ENCODE measurements at regions not wholly inside any gene's neighbourhood (a gene's known extent, or its start where the extent isn't known, plus 50 kb on each side); places are given as distances from the start of the nearest gene placed in this dataset.

- peak; percentile 35 for DNase-seq (ENCODE audit: low read depth)
- no peak overlapping the region for H3K4me3 ChIP-seq (ENCODE audit: control insufficient read depth, low read depth, low read length)
- no peak for TF ChIP-seq CTCF (conservative IDR thresholded peaks at IDR 0.05; ENCODE audit: control insufficient read depth, insufficient read depth, low read depth, low read length)
Measured at GRCh38 chr4:111776561-111776960, 368.7 kb upstream of the FAM241A start.

GRCh38 chr4:111778543-111778942 lies 366.7 kb upstream of the FAM241A start:
- DNase-seq (ENCODE audit: low read depth): peak; percentile 44
- H3K4me3 ChIP-seq (ENCODE audit: control insufficient read depth, low read depth, low read length): no peak overlapping the region
- TF ChIP-seq CTCF (conservative IDR thresholded peaks at IDR 0.05; ENCODE audit: control insufficient read depth, insufficient read depth, low read depth, low read length): peak; percentile 31

GRCh38 chr4:111780965-111781364 lies 364.3 kb upstream of the FAM241A start:
- H3K4me3 ChIP-seq (ENCODE audit: control insufficient read depth, low read depth, low read length): no peak overlapping the region
- DNase-seq (ENCODE audit: low read depth): no peak
- no peak for TF ChIP-seq CTCF (conservative IDR thresholded peaks at IDR 0.05; ENCODE audit: control insufficient read depth, insufficient read depth, low read depth, low read length)

- H3K4me3 ChIP-seq (ENCODE audit: control insufficient read depth, low read depth, low read length): no peak overlapping the region
- no peak for DNase-seq (ENCODE audit: low read depth)
- no peak for TF ChIP-seq CTCF (conservative IDR thresholded peaks at IDR 0.05; ENCODE audit: control insufficient read depth, insufficient read depth, low read depth, low read length)
Measured at GRCh38 chr4:111781611-111782010, 363.6 kb upstream of the FAM241A start.

- no peak overlapping the region for H3K4me3 ChIP-seq (ENCODE audit: control insufficient read depth, low read depth, low read length)
- no peak for DNase-seq (ENCODE audit: low read depth)
- no peak for TF ChIP-seq CTCF (conservative IDR thresholded peaks at IDR 0.05; ENCODE audit: control insufficient read depth, insufficient read depth, low read depth, low read length)
Measured at GRCh38 chr4:111788099-111788498, 357.2 kb upstream of the FAM241A start.

- no peak overlapping the region for H3K4me3 ChIP-seq (ENCODE audit: control insufficient read depth, low read depth, low read length)
- DNase-seq (ENCODE audit: low read depth): no peak
- no peak for TF ChIP-seq CTCF (conservative IDR thresholded peaks at IDR 0.05; ENCODE audit: control insufficient read depth, insufficient read depth, low read depth, low read length)
Measured at GRCh38 chr4:111789901-111790640, 355.2 kb upstream of the FAM241A start.

All from fibroblast of mammary gland (primary cell).